SK-N-MC (cell line): ENCODE measurements at regions not wholly inside any gene's neighbourhood (a gene's known extent, or its start where the extent isn't known, plus 50 kb on each side); places are given as distances from the start of the nearest gene placed in this dataset.

Experiments
- EZH2 ChIP-seq: fragments of 200-600 bp; sonication (generic); IDR thresholded peaks from one replicate; pipeline ENCODE4 v1.6.1; 2017; ENCODE audit warnings: antibody characterized with exemption
- FOXP2 ChIP-seq: optimal IDR thresholded peaks from 2 replicates; pipeline ENCODE3; 2011; ENCODE audit warnings: mild to moderate bottlenecking, moderate library complexity; ENCODE audit not compliant: insufficient read depth; ENCODE audit errors: extremely low read length, control extremely low read depth

- TF ChIP-seq EZH2 (no peak), FOXP2 (no peak)
Measured at GRCh38 chr4:187739771-187740170, 255.8 kb upstream of the ZFP42 start.
